ENCODE measurements at regions not wholly inside any gene's neighbourhood (a gene's known extent, or its start where the extent isn't known, plus 50 kb on each side); places are given as distances from the start of the nearest gene placed in this dataset.

DNA sequence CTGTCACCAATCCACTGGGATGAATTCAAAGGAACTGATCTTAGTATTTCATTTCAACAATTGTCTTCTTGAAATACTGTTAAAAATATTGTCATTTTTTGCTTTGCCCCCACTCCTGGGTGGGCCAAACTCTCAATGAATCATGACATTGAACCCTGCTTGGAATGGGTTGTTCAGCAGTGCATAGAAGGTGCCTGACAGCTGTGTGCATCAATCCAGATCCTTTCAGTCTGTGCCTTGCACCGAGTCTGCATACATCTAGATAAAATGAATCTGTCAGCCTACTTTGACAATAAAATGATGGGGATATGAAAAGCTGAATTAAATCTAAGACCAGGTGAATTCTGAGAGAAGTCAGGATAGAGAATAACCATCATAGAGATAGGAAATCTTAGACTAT is 706.6 kb downstream of the CBLN2 start:
- TF ChIP-seq POLR2A (IDR thresholded peaks at IDR 0.05; ENCODE audit: low read depth, low read length) (no peak), POLR2AphosphoS5 (IDR thresholded peaks at IDR 0.05; ENCODE audit: low read depth, low read length) (no peak), TAF1 (IDR thresholded peaks at IDR 0.05; ENCODE audit: low read depth, low read length) (no peak), SPI1 (IDR thresholded peaks at IDR 0.05; ENCODE audit: low read depth, low read length) (no peak), POU2F2 (IDR thresholded peaks at IDR 0.05; ENCODE audit: low read depth, low read length) (no peak)

All from GM12891 (cell line).